CD4-positive, CD25-positive, alpha-beta regulatory T cell (primary cell): ENCODE measurements at regions not wholly inside any gene's neighbourhood (a gene's known extent, or its start where the extent isn't known, plus 50 kb on each side); places are given as distances from the start of the nearest gene placed in this dataset.

ENCODE experiments used
- ATAC-seq, 2 donors: fragments of 150-1000 bp; cut with Tn5 transposase; one replicate each; pipeline ENCODE4 v1.10.0; 2021; ENCODE audit warnings: low read depth in 2 of 2, moderate number of reproducible peaks in 2 of 2, moderate library complexity in 1 of 2
- DNase-seq, 3 donors: peaks; one replicate each; pipeline versions ENCODE4 v3.0.0 to v3.0.0-alpha.2; 2012 to 2022; ENCODE audit warnings: mixed read lengths in 1 of 3
- H3K27ac ChIP-seq: one replicate; pipeline ENCODE4 v1.7.0; 2013; ENCODE audit warnings: mild to moderate bottlenecking, low read length; ENCODE audit not compliant: insufficient read depth, poor library complexity, severe bottlenecking
- H3K27me3 ChIP-seq: one replicate; pipeline ENCODE4 v1.7.0; 2013; ENCODE audit warnings: low read length; ENCODE audit not compliant: control insufficient read depth, insufficient read depth
- H3K36me3 ChIP-seq: one replicate; pipeline ENCODE4 v1.7.0; 2013; ENCODE audit warnings: mild to moderate bottlenecking, low read length, moderate library complexity; ENCODE audit not compliant: control insufficient read depth, insufficient read depth
- H3K4me1 ChIP-seq: 2 replicates; pipeline ENCODE4 v1.7.0; 2013; ENCODE audit warnings: mild to moderate bottlenecking, low read length; ENCODE audit not compliant: insufficient read depth, control insufficient read depth, poor library complexity, severe bottlenecking
- H3K4me3 ChIP-seq: one replicate; pipeline ENCODE4 v1.7.0; 2013; ENCODE audit warnings: low read depth, mild to moderate bottlenecking, low read length, moderate library complexity
- H3K9me3 ChIP-seq, 2 experiments: 1 replicate in 1 of 2; 2 replicates in 1 of 2; pipeline ENCODE4 v1.7.0; 2013; ENCODE audit warnings: low read length in 2 of 2, mild to moderate bottlenecking in 1 of 2, moderate library complexity in 1 of 2; ENCODE audit not compliant: control insufficient read depth in 2 of 2
- H3K27ac Mint-ChIP-seq, 3 donors: one replicate each; pipeline ENCODE4 v1.8.0; 2020 to 2022; ENCODE audit warnings: mild to moderate bottlenecking in 3 of 3, mixed read lengths in 3 of 3, moderate library complexity in 2 of 3
- H3K27me3 Mint-ChIP-seq: one replicate; pipeline ENCODE4 v1.8.0; 2022; ENCODE audit warnings: mild to moderate bottlenecking, mixed read lengths
- H3K36me3 Mint-ChIP-seq: one replicate; pipeline ENCODE4 v1.8.0; 2020; ENCODE audit warnings: mixed read lengths
- H3K4me1 Mint-ChIP-seq, 4 donors: one replicate each; pipeline ENCODE4 v1.8.0; 2020 to 2022; ENCODE audit warnings: mixed read lengths in 4 of 4, mild to moderate bottlenecking in 1 of 4
- H3K4me3 Mint-ChIP-seq, 4 donors: one replicate each; pipeline ENCODE4 v1.8.0; 2020 to 2022; ENCODE audit warnings: mild to moderate bottlenecking in 4 of 4, mixed read lengths in 4 of 4, moderate library complexity in 3 of 4
- H3K9me3 Mint-ChIP-seq, 7 donors: one replicate each; pipeline ENCODE4 v1.8.0; 2020 to 2022; ENCODE audit warnings: mixed read lengths in 7 of 7, mild to moderate bottlenecking in 3 of 7, moderate library complexity in 2 of 7

- H3K4me3 ChIP-seq, result no peak overlapping the region
- DNase-seq (no peak), ATAC-seq (no peak)
- Mint-ChIP-seq H3K36me3 (no peaks in the 10 kb centered on the region), H3K9me3 (peaks cover 0 to 6% (median 2%) of the 10 kb centered on the region in 7 donors), H3K27me3 (no peaks in the 10 kb centered on the region), H3K4me1 (no peaks in the 10 kb centered on the region), H3K4me3 (no peak overlapping the region), H3K27ac (no peak overlapping the region)
- H3K4me1 ChIP-seq, result no peaks in the 10 kb centered on the region
- no peaks in the 10 kb centered on the region for H3K27me3 ChIP-seq
- H3K27ac ChIP-seq, result no peak overlapping the region
- no peaks in the 10 kb centered on the region for H3K36me3 ChIP-seq
- H3K9me3 ChIP-seq, result no peaks in the 10 kb centered on the region
Observed at GRCh38 chr10:59075576-59075975, 100.9 kb upstream of the PHYHIPL start.

- no peak overlapping the region for H3K4me3 ChIP-seq
- H3K27me3 ChIP-seq, result no peaks in the 10 kb centered on the region
- no peaks in the 10 kb centered on the region for H3K4me1 Mint-ChIP-seq
- ATAC-seq, result no peak
- peaks cover 0 to 3% (median 0%) of the 10 kb centered on the region in 7 donors for H3K9me3 Mint-ChIP-seq
- H3K27me3 Mint-ChIP-seq, result no peaks in the 10 kb centered on the region
- H3K27ac ChIP-seq, result no peak overlapping the region
- no peak for DNase-seq
- no peaks in the 10 kb centered on the region for H3K4me1 ChIP-seq
- no peaks in the 10 kb centered on the region for H3K36me3 Mint-ChIP-seq
- no peak overlapping the region for H3K27ac Mint-ChIP-seq
- H3K9me3 ChIP-seq, result no peaks in the 10 kb centered on the region
- no peak overlapping the region for H3K4me3 Mint-ChIP-seq
- H3K36me3 ChIP-seq, result no peaks in the 10 kb centered on the region
Observed at GRCh38 chr10:59077855-59078254, 98.6 kb upstream of the PHYHIPL start.

GRCh38 chr10:59078978-59079377, 97.5 kb upstream of the PHYHIPL start:
- no peak overlapping the region for H3K4me3 ChIP-seq
- no peaks in the 10 kb centered on the region for H3K4me1 ChIP-seq
- H3K27ac ChIP-seq, result no peak overlapping the region
- peaks cover 0 to 3% (median 0%) of the 10 kb centered on the region in 7 donors for H3K9me3 Mint-ChIP-seq
- no peaks in the 10 kb centered on the region for H3K36me3 ChIP-seq
- DNase-seq (no peak), ATAC-seq (no peak)
- H3K4me1 Mint-ChIP-seq, result no peaks in the 10 kb centered on the region
- H3K27me3 ChIP-seq, result no peaks in the 10 kb centered on the region
- H3K27me3 Mint-ChIP-seq, result no peaks in the 10 kb centered on the region
- H3K4me3 Mint-ChIP-seq, result no peak overlapping the region
- no peak overlapping the region for H3K27ac Mint-ChIP-seq
- no peaks in the 10 kb centered on the region for H3K36me3 Mint-ChIP-seq
- H3K9me3 ChIP-seq, result no peaks in the 10 kb centered on the region

DNA sequence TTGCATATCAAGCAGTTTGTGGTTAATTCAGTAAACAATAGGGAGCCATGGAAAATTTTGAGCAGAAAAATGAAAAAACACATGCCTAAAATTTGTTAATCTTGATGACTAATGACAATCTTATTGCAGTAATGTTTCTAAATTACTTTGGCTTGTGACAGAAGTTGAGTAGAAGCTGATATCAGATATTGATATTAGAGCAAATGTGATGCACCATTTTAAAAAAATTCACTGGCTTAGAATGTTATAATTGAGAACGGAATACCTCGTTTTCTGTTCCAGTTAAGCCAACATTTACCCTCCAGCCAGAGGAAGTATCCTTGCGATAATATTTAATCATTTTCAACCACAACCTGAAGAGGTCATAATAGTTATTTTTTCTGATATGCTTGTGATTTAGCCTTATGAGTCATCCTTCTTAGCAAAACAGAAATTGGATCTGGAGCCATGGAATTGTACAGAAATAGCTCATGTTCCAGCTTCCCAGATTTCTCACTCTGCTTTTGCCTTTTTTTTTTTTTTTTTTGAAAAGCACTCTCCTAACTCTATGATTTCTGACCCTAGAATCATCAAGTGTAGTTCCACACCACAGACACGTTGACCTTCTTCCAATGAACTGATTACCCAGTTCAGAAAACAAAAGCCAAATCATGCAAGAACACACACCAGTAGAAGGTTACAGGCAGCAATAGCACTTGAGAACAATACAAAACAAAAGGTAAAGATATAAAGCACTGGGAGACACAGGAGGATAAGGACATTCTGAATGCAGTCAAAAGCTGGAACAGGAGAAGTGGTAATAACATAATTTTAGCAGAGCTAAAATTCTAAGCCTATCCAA, 96.8 kb upstream of the PHYHIPL start:
- no peaks in the 10 kb centered on the region for H3K4me1 Mint-ChIP-seq
- no peaks in the 10 kb centered on the region for H3K27me3 ChIP-seq
- H3K36me3 ChIP-seq, result no peaks in the 10 kb centered on the region
- H3K36me3 Mint-ChIP-seq, result no peaks in the 10 kb centered on the region
- H3K27ac ChIP-seq, result no peak overlapping the region
- no peak overlapping the region for H3K4me3 ChIP-seq
- no peak overlapping the region for H3K4me3 Mint-ChIP-seq
- H3K9me3 ChIP-seq, result no peaks in the 10 kb centered on the region
- H3K9me3 Mint-ChIP-seq, result peaks cover 0 to 3% (median 0%) of the 10 kb centered on the region in 7 donors
- no peak overlapping the region for H3K27ac Mint-ChIP-seq
- no peaks in the 10 kb centered on the region for H3K4me1 ChIP-seq
- ATAC-seq, result no peak
- H3K27me3 Mint-ChIP-seq, result no peaks in the 10 kb centered on the region
- no peak for DNase-seq

- H3K36me3 ChIP-seq, result no peaks in the 10 kb centered on the region
- H3K4me3 Mint-ChIP-seq, result no peak overlapping the region
- no peak overlapping the region for H3K27ac ChIP-seq
- H3K9me3 ChIP-seq, result no peaks in the 10 kb centered on the region
- no peaks in the 10 kb centered on the region for H3K4me1 ChIP-seq
- no peak overlapping the region for H3K27ac Mint-ChIP-seq
- no peak overlapping the region for H3K4me3 ChIP-seq
- H3K27me3 Mint-ChIP-seq, result no peaks in the 10 kb centered on the region
- ATAC-seq, result no peak
- no peak for DNase-seq
- H3K9me3 Mint-ChIP-seq, result peaks cover 0 to 4% (median 0%) of the 10 kb centered on the region in 7 donors
- no peaks in the 10 kb centered on the region for H3K36me3 Mint-ChIP-seq
- no peaks in the 10 kb centered on the region for H3K4me1 Mint-ChIP-seq
- H3K27me3 ChIP-seq, result no peaks in the 10 kb centered on the region
Observed at GRCh38 chr10:59082249-59082648, 94.2 kb upstream of the PHYHIPL start.

DNA sequence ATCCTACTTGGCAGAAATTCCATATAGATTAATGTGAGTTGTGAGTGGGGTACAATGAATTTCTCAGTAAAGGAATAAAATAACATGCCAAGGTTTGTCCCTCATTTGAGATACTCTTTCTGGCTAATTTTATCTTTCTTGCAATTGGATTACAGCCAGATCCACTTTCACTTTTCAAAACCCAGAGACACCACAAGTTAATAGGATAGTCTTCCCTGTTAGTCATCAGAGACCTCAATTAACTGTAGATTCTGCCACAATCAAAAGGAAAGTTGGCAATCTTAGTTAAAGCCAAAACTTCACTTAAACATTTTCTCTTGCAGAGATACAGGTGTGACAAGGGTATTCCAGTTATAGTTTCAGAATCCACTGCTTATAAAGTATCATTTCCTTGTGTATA, 91.4 kb upstream of the PHYHIPL start:
- Histone ChIP-seq H3K36me3 (no peaks in the 10 kb centered on the region), H3K27ac (no peak overlapping the region), H3K4me3 (no peak overlapping the region), H3K9me3 (no peaks in the 10 kb centered on the region), H3K4me1 (no peaks in the 10 kb centered on the region), H3K27me3 (no peaks in the 10 kb centered on the region)
- Mint-ChIP-seq H3K36me3 (no peaks in the 10 kb centered on the region), H3K4me3 (no peak overlapping the region), H3K4me1 (peaks cover 0 to 4% (median 0%) of the 10 kb centered on the region in 4 donors), H3K27ac (no peak overlapping the region), H3K9me3 (peaks cover 0 to 4% (median 2%) of the 10 kb centered on the region in 7 donors), H3K27me3 (no peaks in the 10 kb centered on the region)
- DNase-seq (no peak), ATAC-seq (no peak)

DNA sequence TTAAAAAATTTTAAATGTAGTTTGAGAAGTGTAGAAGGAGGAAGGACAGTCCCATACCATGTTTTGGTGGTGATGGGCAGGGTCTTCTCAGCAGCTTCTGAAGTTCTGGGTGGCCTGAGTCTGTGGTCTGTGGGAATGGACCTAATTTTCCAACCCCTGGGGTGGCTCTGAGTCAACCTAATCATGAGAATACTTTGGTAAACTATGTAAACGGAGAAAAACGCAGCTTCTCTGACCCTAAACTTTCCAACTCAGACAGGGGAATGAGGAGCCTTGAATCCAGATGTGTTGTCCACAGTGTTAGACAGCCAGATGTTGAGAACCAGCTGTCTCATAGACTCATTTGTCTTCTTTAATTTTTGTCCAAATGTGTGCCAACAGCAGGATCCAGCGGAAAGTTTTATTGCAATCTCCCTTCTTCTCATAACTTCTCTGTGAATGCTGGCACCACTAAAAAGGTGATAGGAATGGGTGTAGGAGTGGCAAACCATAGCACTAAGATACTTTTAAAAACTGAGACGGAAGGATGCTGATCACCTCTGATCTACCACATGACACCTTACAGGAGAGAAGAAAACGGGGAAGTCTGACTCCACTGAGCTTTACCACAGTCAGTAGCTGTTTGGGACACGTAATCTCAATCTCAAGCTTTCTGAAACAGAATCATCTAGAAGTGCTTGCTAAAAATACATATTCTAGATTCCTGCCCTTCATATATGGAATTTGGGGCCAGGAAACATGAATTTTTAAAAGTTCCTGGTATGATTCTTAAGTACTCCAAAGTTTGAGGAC, 90.5 kb upstream of the PHYHIPL start:
- H3K9me3 ChIP-seq, result no peaks in the 10 kb centered on the region
- no peak for ATAC-seq
- H3K4me1 ChIP-seq, result no peaks in the 10 kb centered on the region
- no peak overlapping the region for H3K27ac Mint-ChIP-seq
- H3K27me3 ChIP-seq, result no peaks in the 10 kb centered on the region
- H3K27me3 Mint-ChIP-seq, result no peaks in the 10 kb centered on the region
- H3K9me3 Mint-ChIP-seq, result peaks cover 0 to 7% (median 2%) of the 10 kb centered on the region in 7 donors
- DNase-seq, result no peak
- no peak overlapping the region for H3K4me3 ChIP-seq
- no peak overlapping the region for H3K4me3 Mint-ChIP-seq
- H3K36me3 Mint-ChIP-seq, result no peaks in the 10 kb centered on the region
- H3K4me1 Mint-ChIP-seq, result peaks cover 0 to 4% (median 0%) of the 10 kb centered on the region in 4 donors
- H3K36me3 ChIP-seq, result no peaks in the 10 kb centered on the region
- H3K27ac ChIP-seq, result no peak overlapping the region
